ENCODE measurements at regions not wholly inside any gene's neighbourhood (a gene's known extent, or its start where the extent isn't known, plus 50 kb on each side); places are given as distances from the start of the nearest gene placed in this dataset.

GRCh38 chr9:129231022-129231739 lies 53.1 kb upstream of the IER5L start:
- TF ChIP-seq, protein P1, sequence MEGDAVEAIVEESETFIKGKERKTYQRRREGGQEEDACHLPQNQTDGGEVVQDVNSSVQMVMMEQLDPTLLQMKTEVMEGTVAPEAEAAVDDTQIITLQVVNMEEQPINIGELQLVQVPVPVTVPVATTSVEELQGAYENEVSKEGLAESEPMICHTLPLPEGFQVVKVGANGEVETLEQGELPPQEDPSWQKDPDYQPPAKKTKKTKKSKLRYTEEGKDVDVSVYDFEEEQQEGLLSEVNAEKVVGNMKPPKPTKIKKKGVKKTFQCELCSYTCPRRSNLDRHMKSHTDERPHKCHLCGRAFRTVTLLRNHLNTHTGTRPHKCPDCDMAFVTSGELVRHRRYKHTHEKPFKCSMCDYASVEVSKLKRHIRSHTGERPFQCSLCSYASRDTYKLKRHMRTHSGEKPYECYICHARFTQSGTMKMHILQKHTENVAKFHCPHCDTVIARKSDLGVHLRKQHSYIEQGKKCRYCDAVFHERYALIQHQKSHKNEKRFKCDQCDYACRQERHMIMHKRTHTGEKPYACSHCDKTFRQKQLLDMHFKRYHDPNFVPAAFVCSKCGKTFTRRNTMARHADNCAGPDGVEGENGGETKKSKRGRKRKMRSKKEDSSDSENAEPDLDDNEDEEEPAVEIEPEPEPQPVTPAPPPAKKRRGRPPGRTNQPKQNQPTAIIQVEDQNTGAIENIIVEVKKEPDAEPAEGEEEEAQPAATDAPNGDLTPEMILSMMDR (IDR thresholded peaks at IDR 0.05; ENCODE audit: low read depth, low read length, missing control alignments) = no peak
- H3K4me3 ChIP-seq (replicated peaks; ENCODE audit: low read depth, low read length) = no peak overlapping the region
- no peak for DNase-seq (ENCODE audit: extremely low read depth, low read depth)

DNA sequence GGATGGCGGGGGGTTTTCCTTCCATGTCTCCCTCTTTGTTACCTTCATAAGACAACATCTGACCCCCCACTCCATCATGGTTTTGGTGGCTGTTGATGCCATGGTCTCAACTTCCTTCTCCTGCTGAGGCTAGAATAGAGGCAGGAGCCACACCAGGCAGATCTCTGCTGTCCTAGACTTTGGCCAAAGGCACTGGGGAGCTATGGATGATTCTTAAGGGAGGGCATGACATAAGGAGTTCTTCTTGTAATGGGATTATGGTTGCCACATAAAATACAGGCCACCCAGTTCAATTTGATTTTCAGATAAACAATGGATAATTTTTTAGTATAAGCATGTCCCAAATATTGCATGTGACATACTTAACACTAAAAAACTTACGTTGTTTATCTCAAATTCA lies 52.2 kb upstream of the IER5L start:
- DNase-seq (ENCODE audit: extremely low read depth, low read depth) = no peak

More for the DNA sequence above, 52.2 kb upstream of the IER5L start:
- no peak overlapping the region for H3K4me3 ChIP-seq (replicated peaks; ENCODE audit: low read depth, low read length)
- TF ChIP-seq, protein P1 (IDR thresholded peaks at IDR 0.05; ENCODE audit: low read depth, low read length, missing control alignments) = no peak

Measured in HFF-Myc (cell line).